ENCODE measurements at regions not wholly inside any gene's neighbourhood (a gene's known extent, or its start where the extent isn't known, plus 50 kb on each side); places are given as distances from the start of the nearest gene placed in this dataset.
"Not testable (repeated sequence)": the region's sequence is repeated elsewhere in the genome, so short reads cannot be mapped to it uniquely, and the experiment has no call there.

- not testable (repeated sequence) for TF ChIP-seq CTCF (IDR thresholded peaks at IDR 0.05; ENCODE audit: extremely low read depth in 1 of 2, insufficient read depth in 1 of 2, low read depth in 1 of 2, low read length in 2 of 2); EZH2 (IDR thresholded peaks at IDR 0.05; ENCODE audit: borderline replicate concordance, low read depth, low read length, severe bottlenecking); POLR2AphosphoS5 (IDR thresholded peaks at IDR 0.05; ENCODE audit: insufficient read depth, low read depth, low read length); FOS (IDR thresholded peaks at IDR 0.05; ENCODE audit: borderline replicate concordance, insufficient read depth, low read length)
Observed at GRCh38 chr21:9361615-9362014, 1159.8 kb upstream of the TPTE start.
